ENCODE measurements at regions not wholly inside any gene's neighbourhood (a gene's known extent, or its start where the extent isn't known, plus 50 kb on each side); places are given as distances from the start of the nearest gene placed in this dataset.
"Not testable (repeated sequence)": the region's sequence is repeated elsewhere in the genome, so short reads cannot be mapped to it uniquely, and the experiment has no call there.

GRCh38 chr22:19661156-19661555, 53.1 kb upstream of the SEPTIN5 start:
- FAIRE-seq (no peak), DNase-seq (ENCODE audit: low spot score) (no peak)

- FAIRE-seq; DNase-seq (ENCODE audit: low spot score): not testable (repeated sequence)
These were observed 52.1 kb upstream of the SEPTIN5 start for GRCh38 chr22:19662049-19662684.

GRCh38 chr22:19663286-19663815, 51.0 kb upstream of the SEPTIN5 start:
- FAIRE-seq (no peak), DNase-seq (ENCODE audit: low spot score) (peak; percentile 68)

- FAIRE-seq (no peak), DNase-seq (ENCODE audit: low spot score) (no peak)
These were observed 50.4 kb upstream of the SEPTIN5 start for GRCh38 chr22:19663821-19664355.

- DNase-seq (ENCODE audit: low spot score) (no peak), FAIRE-seq (no peak)
These were observed 49.9 kb upstream of the SEPTIN5 start for GRCh38 chr22:19664406-19664805.

All from RCC 7860 (cell line).